ENCODE measurements at regions not wholly inside any gene's neighbourhood (a gene's known extent, or its start where the extent isn't known, plus 50 kb on each side); places are given as distances from the start of the nearest gene placed in this dataset.

DNA sequence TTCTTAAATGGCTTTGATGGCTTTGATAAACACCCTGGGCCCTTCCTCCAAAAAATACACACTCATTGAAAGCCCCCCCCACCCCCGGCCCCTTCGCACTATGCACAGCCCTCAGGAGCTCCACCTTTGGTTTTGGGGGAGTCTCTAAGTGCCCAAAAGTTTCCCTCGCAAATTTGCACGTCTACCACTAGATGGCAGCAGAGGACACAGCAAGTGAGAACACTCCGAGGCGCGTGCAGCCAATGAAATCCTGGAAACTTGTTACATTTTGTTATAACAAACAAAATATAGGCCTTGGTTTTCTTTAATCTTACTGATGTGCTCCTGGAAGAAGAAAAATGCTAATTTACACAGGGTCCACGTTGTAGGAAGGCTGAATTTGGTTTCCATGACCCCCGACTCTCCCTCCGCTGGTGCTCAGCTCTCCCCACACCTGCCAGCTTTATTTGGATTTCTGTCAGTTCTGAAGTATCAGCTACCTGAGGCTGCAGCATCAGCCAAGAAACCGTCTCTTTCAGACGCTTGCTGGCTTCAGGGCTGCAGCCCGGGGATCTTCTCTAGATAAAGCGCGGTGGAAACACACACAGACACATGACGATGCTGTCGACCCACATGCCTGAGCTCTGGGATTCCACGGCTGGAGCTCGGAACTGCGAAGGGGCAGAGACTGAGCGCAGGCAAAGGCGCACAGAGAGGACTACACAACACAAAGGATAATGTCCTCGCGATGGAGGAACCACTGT is 148.3 kb upstream of the RPS6KA2 start:
- peak; percentile 81 to 82 for ATAC-seq
- no peak overlapping the region for H3K27ac ChIP-seq
- H3K4me1 ChIP-seq: no peaks in the 10 kb centered on the region
- peak; percentile 63 for DNase-seq
- intact Hi-C loops (cut with DNase I): no loop called here
- H3K9me3 ChIP-seq: no peaks in the 10 kb centered on the region
- no peaks in the 10 kb centered on the region for H3K27me3 ChIP-seq (ENCODE audit: low read depth)
- no peak overlapping the region for H3K4me3 ChIP-seq
- no peaks in the 10 kb centered on the region for H3K36me3 ChIP-seq
- TF ChIP-seq, protein P1, sequence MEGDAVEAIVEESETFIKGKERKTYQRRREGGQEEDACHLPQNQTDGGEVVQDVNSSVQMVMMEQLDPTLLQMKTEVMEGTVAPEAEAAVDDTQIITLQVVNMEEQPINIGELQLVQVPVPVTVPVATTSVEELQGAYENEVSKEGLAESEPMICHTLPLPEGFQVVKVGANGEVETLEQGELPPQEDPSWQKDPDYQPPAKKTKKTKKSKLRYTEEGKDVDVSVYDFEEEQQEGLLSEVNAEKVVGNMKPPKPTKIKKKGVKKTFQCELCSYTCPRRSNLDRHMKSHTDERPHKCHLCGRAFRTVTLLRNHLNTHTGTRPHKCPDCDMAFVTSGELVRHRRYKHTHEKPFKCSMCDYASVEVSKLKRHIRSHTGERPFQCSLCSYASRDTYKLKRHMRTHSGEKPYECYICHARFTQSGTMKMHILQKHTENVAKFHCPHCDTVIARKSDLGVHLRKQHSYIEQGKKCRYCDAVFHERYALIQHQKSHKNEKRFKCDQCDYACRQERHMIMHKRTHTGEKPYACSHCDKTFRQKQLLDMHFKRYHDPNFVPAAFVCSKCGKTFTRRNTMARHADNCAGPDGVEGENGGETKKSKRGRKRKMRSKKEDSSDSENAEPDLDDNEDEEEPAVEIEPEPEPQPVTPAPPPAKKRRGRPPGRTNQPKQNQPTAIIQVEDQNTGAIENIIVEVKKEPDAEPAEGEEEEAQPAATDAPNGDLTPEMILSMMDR (IDR thresholded peaks at IDR 0.05): peak; percentile 74

DNA sequence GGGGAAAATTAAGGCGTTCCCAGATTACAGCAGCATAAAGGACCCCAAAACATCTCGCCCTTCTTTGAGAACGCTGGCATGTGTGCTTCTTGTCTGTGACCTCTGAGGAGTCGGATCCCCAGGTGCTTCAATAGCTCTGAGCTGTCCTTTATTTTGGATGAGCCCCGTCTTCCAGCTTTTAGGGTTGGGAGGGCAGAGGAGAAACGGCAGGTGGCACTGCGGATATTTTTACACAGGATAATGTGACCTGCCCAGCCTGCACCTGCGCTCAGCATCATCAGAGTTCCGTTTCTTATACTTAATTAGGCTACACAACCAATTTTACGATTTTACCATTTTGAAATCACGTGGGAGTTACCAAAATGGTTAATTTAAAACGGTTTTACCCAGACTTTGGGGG is 147.7 kb upstream of the RPS6KA2 start:
- Histone ChIP-seq H3K27me3 (ENCODE audit: low read depth) (no peaks in the 10 kb centered on the region), H3K27ac (no peak overlapping the region), H3K4me1 (no peaks in the 10 kb centered on the region), H3K9me3 (no peaks in the 10 kb centered on the region), H3K4me3 (no peak overlapping the region), H3K36me3 (no peaks in the 10 kb centered on the region)
- intact Hi-C loops (cut with DNase I): no loop called here
- DNase-seq: no peak
- ATAC-seq: no peak
- TF ChIP-seq, protein P1 (IDR thresholded peaks at IDR 0.05): no peak

DNA sequence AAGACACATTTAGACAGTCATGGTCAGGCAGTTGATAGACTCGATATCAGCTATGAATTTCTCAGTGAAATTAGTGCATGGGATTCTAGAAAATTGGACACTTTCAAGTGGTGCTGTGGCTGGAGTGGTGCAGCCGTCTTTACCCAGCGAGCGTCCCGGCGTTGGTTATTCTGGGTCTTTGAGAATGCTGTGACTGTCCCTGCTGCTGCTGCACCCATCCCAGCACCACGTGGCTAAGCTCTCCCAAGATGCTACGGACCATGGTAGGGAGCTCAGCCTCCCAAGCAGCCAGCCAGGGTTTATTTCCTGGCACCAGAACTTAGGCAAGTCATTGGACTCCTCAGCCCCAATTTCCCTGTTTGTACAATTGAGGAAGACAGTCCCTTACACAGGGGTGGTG is 147.2 kb upstream of the RPS6KA2 start:
- Histone ChIP-seq H3K9me3 (no peaks in the 10 kb centered on the region), H3K27ac (no peak overlapping the region), H3K4me1 (no peaks in the 10 kb centered on the region), H3K4me3 (no peak overlapping the region), H3K36me3 (no peaks in the 10 kb centered on the region), H3K27me3 (ENCODE audit: low read depth) (no peaks in the 10 kb centered on the region)
- DNase-seq (no peak), ATAC-seq (no peak)
- TF ChIP-seq, protein P1 (IDR thresholded peaks at IDR 0.05): no peak
- intact Hi-C loops (cut with DNase I): no loop called here

DNA sequence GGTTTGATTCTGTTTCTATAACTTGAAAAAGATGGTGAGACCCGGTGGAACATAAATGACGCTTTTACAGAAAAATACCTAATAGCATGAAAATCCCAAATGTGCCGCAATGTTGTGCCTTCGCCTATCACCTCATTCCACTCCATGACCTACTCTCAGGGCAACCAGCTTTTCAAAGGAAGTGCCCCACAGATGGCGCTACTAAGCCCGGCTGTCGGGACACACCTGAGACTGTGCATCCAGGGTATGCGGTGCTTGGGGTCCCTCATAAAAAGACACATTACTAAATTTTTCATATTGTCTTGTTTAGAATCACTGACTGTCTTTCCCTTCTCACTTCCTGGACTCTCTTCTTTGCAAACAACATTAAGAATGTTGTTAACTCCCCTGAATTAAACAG is 145.5 kb upstream of the RPS6KA2 start:
- no peak for ATAC-seq
- TF ChIP-seq, protein P1 (IDR thresholded peaks at IDR 0.05): no peak
- Histone ChIP-seq H3K4me1 (no peaks in the 10 kb centered on the region), H3K27me3 (ENCODE audit: low read depth) (no peaks in the 10 kb centered on the region), H3K9me3 (no peaks in the 10 kb centered on the region), H3K4me3 (no peak overlapping the region), H3K27ac (no peak overlapping the region), H3K36me3 (no peaks in the 10 kb centered on the region)
- intact Hi-C loops (cut with DNase I): no loop called here
- DNase-seq: no peak

DNA sequence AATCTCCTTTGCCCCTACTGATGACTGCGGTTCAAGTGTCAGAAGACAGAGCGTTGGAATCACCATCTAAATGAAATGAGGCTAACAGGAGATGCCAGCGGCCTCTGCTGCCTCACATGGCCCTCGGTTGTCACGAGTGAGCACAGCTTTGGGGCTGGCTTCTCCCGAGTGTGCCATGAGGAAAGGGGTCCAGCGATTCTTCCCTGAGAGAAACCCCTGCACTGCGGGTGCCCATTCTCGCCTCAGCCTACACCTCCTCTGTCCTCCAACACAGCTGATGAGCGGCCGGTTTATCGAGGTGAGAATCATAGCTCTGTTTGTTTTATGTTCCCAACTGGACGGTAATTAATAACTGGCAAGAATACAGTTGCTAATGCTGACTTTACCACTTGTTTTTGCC is 144.7 kb upstream of the RPS6KA2 start:
- DNase-seq: no peak
- Histone ChIP-seq H3K36me3 (no peaks in the 10 kb centered on the region), H3K27ac (no peak overlapping the region), H3K4me3 (no peak overlapping the region), H3K9me3 (no peaks in the 10 kb centered on the region), H3K4me1 (no peaks in the 10 kb centered on the region), H3K27me3 (ENCODE audit: low read depth) (no peaks in the 10 kb centered on the region)
- ATAC-seq: no peak
- TF ChIP-seq, protein P1 (IDR thresholded peaks at IDR 0.05): no peak
- intact Hi-C loops (cut with DNase I): no loop called here
